KMS-11 (cell line): ENCODE measurements at regions not wholly inside any gene's neighbourhood (a gene's known extent, or its start where the extent isn't known, plus 50 kb on each side); places are given as distances from the start of the nearest gene placed in this dataset.

Source experiments
- H2AFZ ChIP-seq: fragments of 200-600 bp; sonication (generic); 2 replicates; pipeline ENCODE4 v1.6.1; 2016; ENCODE audit warnings: antibody characterized with exemption, mixed run types, low read depth
- H3K27ac ChIP-seq: fragments of 200-600 bp; sonication (generic); 2 replicates; pipeline ENCODE4 v1.6.1; 2016; ENCODE audit warnings: mild to moderate bottlenecking, mixed run types
- H3K27me3 ChIP-seq: fragments of 200-600 bp; sonication (generic); 2 replicates; pipeline ENCODE4 v1.6.1; 2017; ENCODE audit warnings: mild to moderate bottlenecking, low read depth, mixed run types, moderate library complexity; ENCODE audit not compliant: insufficient read depth
- H3K36me3 ChIP-seq: fragments of 200-600 bp; sonication (generic); 2 replicates; pipeline ENCODE4 v1.6.1; 2017; ENCODE audit warnings: mild to moderate bottlenecking, mixed run types; ENCODE audit not compliant: insufficient read depth
- H3K4me1 ChIP-seq: fragments of 200-600 bp; sonication (generic); 2 replicates; pipeline ENCODE4 v1.6.1; 2016; ENCODE audit warnings: mild to moderate bottlenecking, low read depth, mixed run types; ENCODE audit not compliant: poor library complexity, severe bottlenecking
- H3K4me2 ChIP-seq: fragments of 200-600 bp; sonication (generic); 2 replicates; pipeline ENCODE4 v1.7.0; 2016; ENCODE audit warnings: mild to moderate bottlenecking, mixed run types
- H3K4me3 ChIP-seq: fragments of 200-600 bp; sonication (generic); IDR thresholded peaks from 2 replicates; pipeline ENCODE4 v1.6.1; 2017; ENCODE audit warnings: low read depth, low read length, mixed read lengths; ENCODE audit not compliant: insufficient read depth
- H3K79me2 ChIP-seq: fragments of 200-600 bp; sonication (generic); 2 replicates; pipeline ENCODE4 v1.6.1; 2016; ENCODE audit warnings: low read depth, mixed run types; ENCODE audit not compliant: insufficient read depth
- H3K9ac ChIP-seq: fragments of 200-600 bp; sonication (generic); 2 replicates; pipeline ENCODE4 v1.6.1; 2016; ENCODE audit warnings: mild to moderate bottlenecking, mixed run types
- H4K20me1 ChIP-seq: fragments of 200-600 bp; sonication (generic); 2 replicates; pipeline ENCODE4 v1.6.1; 2016; ENCODE audit warnings: mild to moderate bottlenecking, mixed run types; ENCODE audit not compliant: insufficient read depth
- TF ChIP-seq, protein P1 (sequence below): fragments of 200-600 bp; sonication (generic); conservative IDR thresholded peaks from 2 replicates; pipeline ENCODE4 v1.6.1; 2017; ENCODE audit warnings: low read depth, mild to moderate bottlenecking, antibody characterized with exemption, low read length, moderate library complexity, mixed read lengths

GRCh38 chr3:111338059-111338698, 203.8 kb upstream of the CD96 start:
- Histone ChIP-seq H3K4me1 (no peaks in the 10 kb centered on the region), H3K9ac (no peak overlapping the region), H3K4me3 (no peak overlapping the region), H2AFZ (no peak overlapping the region), H3K79me2 (no peaks in the 10 kb centered on the region), H4K20me1 (no peaks in the 10 kb centered on the region), H3K4me2 (no peak overlapping the region), H3K27ac (no peak overlapping the region), H3K27me3 (no peaks in the 10 kb centered on the region), H3K36me3 (no peaks in the 10 kb centered on the region)
- TF ChIP-seq, protein P1, sequence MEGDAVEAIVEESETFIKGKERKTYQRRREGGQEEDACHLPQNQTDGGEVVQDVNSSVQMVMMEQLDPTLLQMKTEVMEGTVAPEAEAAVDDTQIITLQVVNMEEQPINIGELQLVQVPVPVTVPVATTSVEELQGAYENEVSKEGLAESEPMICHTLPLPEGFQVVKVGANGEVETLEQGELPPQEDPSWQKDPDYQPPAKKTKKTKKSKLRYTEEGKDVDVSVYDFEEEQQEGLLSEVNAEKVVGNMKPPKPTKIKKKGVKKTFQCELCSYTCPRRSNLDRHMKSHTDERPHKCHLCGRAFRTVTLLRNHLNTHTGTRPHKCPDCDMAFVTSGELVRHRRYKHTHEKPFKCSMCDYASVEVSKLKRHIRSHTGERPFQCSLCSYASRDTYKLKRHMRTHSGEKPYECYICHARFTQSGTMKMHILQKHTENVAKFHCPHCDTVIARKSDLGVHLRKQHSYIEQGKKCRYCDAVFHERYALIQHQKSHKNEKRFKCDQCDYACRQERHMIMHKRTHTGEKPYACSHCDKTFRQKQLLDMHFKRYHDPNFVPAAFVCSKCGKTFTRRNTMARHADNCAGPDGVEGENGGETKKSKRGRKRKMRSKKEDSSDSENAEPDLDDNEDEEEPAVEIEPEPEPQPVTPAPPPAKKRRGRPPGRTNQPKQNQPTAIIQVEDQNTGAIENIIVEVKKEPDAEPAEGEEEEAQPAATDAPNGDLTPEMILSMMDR = peak; percentile 81

DNA sequence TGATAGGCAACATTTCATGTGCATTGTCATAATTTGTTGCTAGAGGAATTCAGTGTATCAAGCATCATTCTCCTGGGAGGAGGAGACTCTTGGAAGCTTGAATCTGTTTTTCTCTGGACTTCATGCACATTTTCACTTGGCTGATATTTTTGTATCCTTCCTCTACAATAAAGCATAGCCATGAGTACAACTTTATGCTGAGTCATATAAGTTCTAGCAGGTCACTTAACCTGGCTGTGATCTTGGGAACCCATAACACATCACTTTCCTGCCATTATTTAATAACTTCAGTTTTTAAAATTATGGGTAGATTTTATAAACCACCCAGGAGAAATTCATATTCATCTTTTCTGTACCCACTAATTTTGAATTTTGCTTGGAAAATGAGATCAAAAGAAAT, 203.0 kb upstream of the CD96 start:
- TF ChIP-seq, protein P1 = no peak
- H3K4me3 ChIP-seq = no peak overlapping the region
- no peak overlapping the region for H3K27ac ChIP-seq
- H4K20me1 ChIP-seq = no peaks in the 10 kb centered on the region
- no peaks in the 10 kb centered on the region for H3K27me3 ChIP-seq
- no peak overlapping the region for H3K9ac ChIP-seq
- H2AFZ ChIP-seq = no peak overlapping the region
- no peaks in the 10 kb centered on the region for H3K4me1 ChIP-seq
- no peaks in the 10 kb centered on the region for H3K79me2 ChIP-seq
- no peak overlapping the region for H3K4me2 ChIP-seq
- no peaks in the 10 kb centered on the region for H3K36me3 ChIP-seq

DNA sequence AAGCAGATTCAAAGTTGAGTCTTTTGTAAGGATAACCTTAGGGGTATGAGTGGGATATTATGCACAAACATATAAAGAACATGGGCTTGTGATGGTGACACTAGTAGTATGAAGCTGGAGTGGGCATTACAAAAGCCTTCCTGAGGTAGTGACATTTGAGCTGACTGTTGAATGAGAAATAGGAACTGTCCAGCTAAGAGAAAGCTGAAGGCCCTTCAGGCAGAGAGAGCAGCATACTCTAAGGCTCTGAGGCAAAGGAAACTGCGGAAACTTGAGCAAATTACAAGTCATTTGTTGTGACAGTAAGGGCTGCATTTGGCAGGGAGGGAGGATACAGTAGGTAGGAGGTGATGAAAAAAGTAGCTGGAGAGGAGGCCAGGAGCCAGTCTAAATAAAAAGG, 190.7 kb upstream of the CD96 start:
- H3K27ac ChIP-seq = no peak overlapping the region
- no peaks in the 10 kb centered on the region for H4K20me1 ChIP-seq
- H3K4me3 ChIP-seq = no peak overlapping the region
- H3K27me3 ChIP-seq = no peaks in the 10 kb centered on the region
- H3K4me2 ChIP-seq = no peak overlapping the region
- TF ChIP-seq, protein P1 = no peak
- no peaks in the 10 kb centered on the region for H3K4me1 ChIP-seq
- no peak overlapping the region for H3K9ac ChIP-seq
- H3K36me3 ChIP-seq = no peaks in the 10 kb centered on the region
- H3K79me2 ChIP-seq = no peaks in the 10 kb centered on the region
- H2AFZ ChIP-seq = no peak overlapping the region

DNA sequence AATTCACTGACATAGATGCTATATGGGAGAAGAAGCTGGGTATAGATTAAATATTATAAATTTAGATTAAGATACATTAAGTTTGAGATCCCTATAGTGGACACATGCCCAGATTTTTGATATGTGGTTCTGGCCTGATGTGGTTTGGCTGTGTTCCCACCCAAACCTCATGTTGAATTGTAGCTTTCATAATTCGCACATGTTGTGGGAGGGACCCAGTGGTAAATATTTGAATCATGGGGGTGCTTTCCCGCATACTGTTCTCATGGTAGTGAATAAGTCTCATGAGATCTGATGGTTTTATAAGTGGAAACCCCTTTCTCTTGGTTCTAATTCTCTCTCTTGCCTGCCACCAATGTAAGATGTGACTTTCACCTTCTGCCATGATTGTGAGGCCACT, 189.4 kb upstream of the CD96 start:
- H3K4me2 ChIP-seq = no peak overlapping the region
- H2AFZ ChIP-seq = no peak overlapping the region
- TF ChIP-seq, protein P1 = no peak
- no peak overlapping the region for H3K27ac ChIP-seq
- no peak overlapping the region for H3K9ac ChIP-seq
- H3K27me3 ChIP-seq = no peaks in the 10 kb centered on the region
- H3K36me3 ChIP-seq = no peaks in the 10 kb centered on the region
- H3K4me1 ChIP-seq = no peaks in the 10 kb centered on the region
- H3K79me2 ChIP-seq = no peaks in the 10 kb centered on the region
- no peak overlapping the region for H3K4me3 ChIP-seq
- H4K20me1 ChIP-seq = no peaks in the 10 kb centered on the region
